HCT116 (cell line): ENCODE measurements at regions not wholly inside any gene's neighbourhood (a gene's known extent, or its start where the extent isn't known, plus 50 kb on each side); places are given as distances from the start of the nearest gene placed in this dataset.

Source experiments
- EZH2 ChIP-seq: fragments of 200-600 bp; sonication (generic); IDR thresholded peaks from 2 replicates; pipeline ENCODE4 v1.6.1; 2017; ENCODE audit warnings: antibody characterized with exemption, mixed run types
- EZH2phosphoT487 ChIP-seq: fragments of 200-600 bp; IDR thresholded peaks from 2 replicates; pipeline ENCODE4 v1.6.1; 2018; ENCODE audit warnings: antibody characterized with exemption, borderline replicate concordance
- POLR2A ChIP-seq: IDR thresholded peaks from 2 replicates; pipeline ENCODE4 v1.7.0; 2011; ENCODE audit warnings: borderline replicate concordance; ENCODE audit not compliant: insufficient read depth, insufficient read length; ENCODE audit errors: extremely low read depth
- SIN3A ChIP-seq: IDR thresholded peaks from 2 replicates; pipeline ENCODE4 v1.6.1; 2012; ENCODE audit warnings: low read depth
- SP1 ChIP-seq: IDR thresholded peaks from 2 replicates; pipeline ENCODE4 v1.6.1; 2012; ENCODE audit warnings: low read depth
- ZNF274 ChIP-seq: fragments of 200-500 bp; sonication (Bioruptor generic); IDR thresholded peaks from 2 replicates; pipeline ENCODE4 v1.6.1; 2014; ENCODE audit warnings: mild to moderate bottlenecking, low read depth, low read length, inconsistent platforms
- TF ChIP-seq, protein P1 (sequence below), 3 experiments: fragments of 200-600 bp in 1 of 3; sonication (generic) in 1 of 3; IDR thresholded peaks in 2 of 3; conservative IDR thresholded peaks in 1 of 3; 2 replicates each; pipeline ENCODE4 v1.5.1; 2012 to 2017; ENCODE audit warnings: low read depth in 2 of 3, low read length in 2 of 3, antibody characterized with exemption in 1 of 3, borderline replicate concordance in 1 of 3, control low read depth in 1 of 3, mild to moderate bottlenecking in 1 of 3, mixed read lengths in 1 of 3, mixed run types in 1 of 3, moderate library complexity in 1 of 3; ENCODE audit not compliant: insufficient read depth in 1 of 3

DNA sequence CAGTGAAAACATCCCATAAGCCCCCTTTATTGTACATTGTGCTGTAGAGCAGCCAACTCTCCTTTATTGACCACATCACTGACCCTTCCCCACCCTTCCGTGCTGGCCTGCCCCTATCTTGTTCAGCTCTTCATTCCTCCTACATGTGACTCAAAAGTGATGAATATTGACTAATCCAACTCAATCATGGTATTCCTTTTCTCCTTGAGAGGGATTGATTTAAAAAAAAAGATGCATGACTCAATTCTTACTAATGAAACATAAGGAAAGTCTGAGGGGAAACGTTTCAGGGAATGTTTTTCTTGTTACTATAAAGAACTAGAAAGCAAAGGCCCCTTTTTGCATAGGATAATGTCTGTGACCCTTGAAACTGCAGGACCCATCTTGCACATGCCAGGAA is 125.2 kb upstream of the SOX9 start:
- TF ChIP-seq, protein P1, sequence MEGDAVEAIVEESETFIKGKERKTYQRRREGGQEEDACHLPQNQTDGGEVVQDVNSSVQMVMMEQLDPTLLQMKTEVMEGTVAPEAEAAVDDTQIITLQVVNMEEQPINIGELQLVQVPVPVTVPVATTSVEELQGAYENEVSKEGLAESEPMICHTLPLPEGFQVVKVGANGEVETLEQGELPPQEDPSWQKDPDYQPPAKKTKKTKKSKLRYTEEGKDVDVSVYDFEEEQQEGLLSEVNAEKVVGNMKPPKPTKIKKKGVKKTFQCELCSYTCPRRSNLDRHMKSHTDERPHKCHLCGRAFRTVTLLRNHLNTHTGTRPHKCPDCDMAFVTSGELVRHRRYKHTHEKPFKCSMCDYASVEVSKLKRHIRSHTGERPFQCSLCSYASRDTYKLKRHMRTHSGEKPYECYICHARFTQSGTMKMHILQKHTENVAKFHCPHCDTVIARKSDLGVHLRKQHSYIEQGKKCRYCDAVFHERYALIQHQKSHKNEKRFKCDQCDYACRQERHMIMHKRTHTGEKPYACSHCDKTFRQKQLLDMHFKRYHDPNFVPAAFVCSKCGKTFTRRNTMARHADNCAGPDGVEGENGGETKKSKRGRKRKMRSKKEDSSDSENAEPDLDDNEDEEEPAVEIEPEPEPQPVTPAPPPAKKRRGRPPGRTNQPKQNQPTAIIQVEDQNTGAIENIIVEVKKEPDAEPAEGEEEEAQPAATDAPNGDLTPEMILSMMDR (IDR thresholded peaks at IDR 0.05 in 2 of 3, conservative IDR thresholded peaks at IDR 0.05 in 1 of 3; ENCODE audit: borderline replicate concordance in 1 of 3, insufficient read depth in 1 of 3, low read depth in 2 of 3, low read length in 2 of 3): no peak
- no peak for TF ChIP-seq SIN3A
- TF ChIP-seq POLR2A: no peak
- TF ChIP-seq SP1: no peak
- no peak for TF ChIP-seq EZH2
- TF ChIP-seq EZH2phosphoT487: no peak
- TF ChIP-seq ZNF274: no peak
